ENCODE measurements at regions not wholly inside any gene's neighbourhood (a gene's known extent, or its start where the extent isn't known, plus 50 kb on each side); places are given as distances from the start of the nearest gene placed in this dataset.

GRCh38 chr16:85429776-85430522 lies 183.2 kb upstream of the GSE1 start:
- no peak for DNase-seq

GRCh38 chr16:85430523-85431421 lies 182.3 kb upstream of the GSE1 start:
- DNase-seq: no peak

GRCh38 chr16:85431431-85432124 lies 181.5 kb upstream of the GSE1 start:
- no peak for DNase-seq

GRCh38 chr16:85432606-85433005 lies 180.5 kb upstream of the GSE1 start:
- DNase-seq: no peak

GRCh38 chr16:85433477-85433876 lies 179.6 kb upstream of the GSE1 start:
- DNase-seq: no peak

GRCh38 chr16:85435286-85435685 lies 177.8 kb upstream of the GSE1 start:
- DNase-seq: no peak

GRCh38 chr16:85435700-85436099 lies 177.4 kb upstream of the GSE1 start:
- DNase-seq: no peak

GRCh38 chr16:85436207-85436606 lies 176.9 kb upstream of the GSE1 start:
- no peak for DNase-seq

GRCh38 chr16:85436636-85437165 lies 176.4 kb upstream of the GSE1 start:
- DNase-seq: no peak

GRCh38 chr16:85437166-85438052 lies 175.7 kb upstream of the GSE1 start:
- DNase-seq: no peak

- DNase-seq: no peak
These were observed 174.0 kb upstream of the GSE1 start for GRCh38 chr16:85438981-85439685.

- DNase-seq: no peak
These were observed 172.4 kb upstream of the GSE1 start for GRCh38 chr16:85440744-85441143.

GRCh38 chr16:85441189-85441889 lies 171.8 kb upstream of the GSE1 start:
- DNase-seq: no peak

- no peak for DNase-seq
These were observed 171.0 kb upstream of the GSE1 start for GRCh38 chr16:85441890-85442670.

- no peak for DNase-seq
These were observed 170.0 kb upstream of the GSE1 start for GRCh38 chr16:85443116-85443515.

- DNase-seq: no peak
These were observed 169.6 kb upstream of the GSE1 start for GRCh38 chr16:85443531-85443930.

GRCh38 chr16:85445064-85445778 lies 167.9 kb upstream of the GSE1 start:
- no peak for DNase-seq

- no peak for DNase-seq
These were observed 167.3 kb upstream of the GSE1 start for GRCh38 chr16:85445779-85446222.
